Suprapubic skin (tissue), 4 donors: ENCODE measurements at regions not wholly inside any gene's neighbourhood (a gene's known extent, or its start where the extent isn't known, plus 50 kb on each side); places are given as distances from the start of the nearest gene placed in this dataset.
A peak's percentile ranks its signal among the peaks of the same experiment; 100 is the strongest.
"Not testable (repeated sequence)": the region's sequence is repeated elsewhere in the genome, so short reads cannot be mapped to it uniquely, and the experiment has no call there.

Experiments used
- DNase-seq, 2 donors: peaks; one replicate each; pipeline ENCODE4 v3.0.0-alpha.2; 2019; ENCODE audit warnings: low spot score in 2 of 2
- H3K27ac ChIP-seq: fragments of 200-600 bp; sonication (generic); one replicate; pipeline ENCODE4 v1.5.1; 2019
- H3K27me3 ChIP-seq: fragments of 200-600 bp; sonication (generic); one replicate; pipeline ENCODE4 v1.5.1; 2019
- H3K36me3 ChIP-seq: fragments of 200-600 bp; sonication (generic); one replicate; pipeline ENCODE4 v1.5.1; 2019
- H3K4me1 ChIP-seq: fragments of 200-600 bp; sonication (generic); one replicate; pipeline ENCODE4 v1.5.1; 2019
- H3K4me3 ChIP-seq: fragments of 200-600 bp; sonication (generic); one replicate; pipeline ENCODE4 v1.5.1; 2019; ENCODE audit warnings: mild to moderate bottlenecking
- H3K9me3 ChIP-seq: fragments of 200-600 bp; sonication (generic); one replicate; pipeline ENCODE4 v1.5.1; 2019
- EP300 ChIP-seq: sonication (generic); formaldehyde crosslinking; IDR thresholded peaks from one replicate; pipeline ENCODE4 v1.6.1; 2017; ENCODE audit warnings: antibody characterized with exemption
- POLR2A ChIP-seq, 2 donors: fragments of 450-650 bp; IDR thresholded peaks; one replicate each; pipeline ENCODE4 v1.6.1; 2017; ENCODE audit warnings: antibody characterized with exemption in 2 of 2, mild to moderate bottlenecking in 2 of 2, moderate library complexity in 2 of 2
- POLR2AphosphoS5 ChIP-seq, 3 donors: sonication (generic); formaldehyde crosslinking; IDR thresholded peaks; one replicate each; pipeline ENCODE4 v1.6.1; 2017; ENCODE audit warnings: antibody characterized with exemption in 3 of 3
- whole genome bisulfite sequencing: methylation state at CpG from one replicate; pipeline ENCODE4 v1.1.5; 2018; 5-methylcytosine and 5-hydroxymethylcytosine counted together
- TF ChIP-seq, protein P1 (sequence below), 2 donors: fragments of 200-600 bp in 1 of 2; fragments of 450-650 bp in 1 of 2; sonication (generic) in 1 of 2; IDR thresholded peaks; one replicate each; pipeline ENCODE4 v1.5.1; 2016 to 2019; ENCODE audit warnings: antibody characterized with exemption in 2 of 2, mild to moderate bottlenecking in 1 of 2, moderate library complexity in 1 of 2

- Histone ChIP-seq H3K4me3 (no peak overlapping the region), H3K36me3 (no peaks in the 10 kb centered on the region), H3K4me1 (peaks cover 15% of the 10 kb centered on the region), H3K27ac (no peak overlapping the region), H3K27me3 (no peaks in the 10 kb centered on the region), H3K9me3 (no peaks in the 10 kb centered on the region)
- TF ChIP-seq EP300 (no peak), POLR2A (IDR thresholded peaks at IDR 0.05) (no peak), POLR2AphosphoS5 (IDR thresholded peaks at IDR 0.05) (no peak)
- TF ChIP-seq, protein P1, sequence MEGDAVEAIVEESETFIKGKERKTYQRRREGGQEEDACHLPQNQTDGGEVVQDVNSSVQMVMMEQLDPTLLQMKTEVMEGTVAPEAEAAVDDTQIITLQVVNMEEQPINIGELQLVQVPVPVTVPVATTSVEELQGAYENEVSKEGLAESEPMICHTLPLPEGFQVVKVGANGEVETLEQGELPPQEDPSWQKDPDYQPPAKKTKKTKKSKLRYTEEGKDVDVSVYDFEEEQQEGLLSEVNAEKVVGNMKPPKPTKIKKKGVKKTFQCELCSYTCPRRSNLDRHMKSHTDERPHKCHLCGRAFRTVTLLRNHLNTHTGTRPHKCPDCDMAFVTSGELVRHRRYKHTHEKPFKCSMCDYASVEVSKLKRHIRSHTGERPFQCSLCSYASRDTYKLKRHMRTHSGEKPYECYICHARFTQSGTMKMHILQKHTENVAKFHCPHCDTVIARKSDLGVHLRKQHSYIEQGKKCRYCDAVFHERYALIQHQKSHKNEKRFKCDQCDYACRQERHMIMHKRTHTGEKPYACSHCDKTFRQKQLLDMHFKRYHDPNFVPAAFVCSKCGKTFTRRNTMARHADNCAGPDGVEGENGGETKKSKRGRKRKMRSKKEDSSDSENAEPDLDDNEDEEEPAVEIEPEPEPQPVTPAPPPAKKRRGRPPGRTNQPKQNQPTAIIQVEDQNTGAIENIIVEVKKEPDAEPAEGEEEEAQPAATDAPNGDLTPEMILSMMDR (IDR thresholded peaks at IDR 0.05): no peak
- DNase-seq: no peak
- 89% methylated on average over 3 of the region's 3 CpGs for WGBS
Measured at GRCh38 chr3:170690661-170690981, 104.7 kb upstream of the SLC7A14 start.

- Histone ChIP-seq H3K27ac (no peak overlapping the region), H3K27me3 (no peaks in the 10 kb centered on the region), H3K9me3 (no peaks in the 10 kb centered on the region), H3K4me3 (no peak overlapping the region), H3K36me3 (no peaks in the 10 kb centered on the region), H3K4me1 (peaks cover 15% of the 10 kb centered on the region)
- peak in 1 of 2 donors; percentile 81 for DNase-seq
- no peak for TF ChIP-seq EP300
- TF ChIP-seq, protein P1 (IDR thresholded peaks at IDR 0.05): peak; percentile 3 to 52
- WGBS: 66% methylated on average over 13 of the region's 13 CpGs
Measured at GRCh38 chr3:170689893-170690660, 104.2 kb upstream of the SLC7A14 start.

- Histone ChIP-seq H3K4me1 (peaks cover 15% of the 10 kb centered on the region), H3K27me3 (no peaks in the 10 kb centered on the region), H3K27ac (peak overlapping the region; percentile 42), H3K4me3 (no peak overlapping the region), H3K9me3 (no peaks in the 10 kb centered on the region), H3K36me3 (no peaks in the 10 kb centered on the region)
- TF ChIP-seq, protein P1 (IDR thresholded peaks at IDR 0.05): no peak
- TF ChIP-seq POLR2AphosphoS5 (IDR thresholded peaks at IDR 0.05) (no peak), POLR2A (IDR thresholded peaks at IDR 0.05) (no peak), EP300 (no peak)
- no peak for DNase-seq
- 56% methylated on average over 4 of the region's 4 CpGs for WGBS
Measured at GRCh38 chr3:170689296-170689829, 103.5 kb upstream of the SLC7A14 start.

GRCh38 chr3:170688222-170688621, 102.3 kb upstream of the SLC7A14 start:
- H3K4me1 ChIP-seq: peaks cover 15% of the 10 kb centered on the region
- H3K27ac ChIP-seq, H3K4me3 ChIP-seq, H3K27me3 ChIP-seq, H3K36me3 ChIP-seq, H3K9me3 ChIP-seq, DNase-seq: not testable (repeated sequence)
- WGBS: 91% methylated on average over 4 of the region's 4 CpGs

GRCh38 chr3:170680593-170680992, 94.7 kb upstream of the SLC7A14 start:
- TF ChIP-seq EP300 (no peak), POLR2AphosphoS5 (IDR thresholded peaks at IDR 0.05) (no peak), POLR2A (IDR thresholded peaks at IDR 0.05) (no peak)
- TF ChIP-seq, protein P1 (IDR thresholded peaks at IDR 0.05): no peak
- Histone ChIP-seq H3K27ac (no peak overlapping the region), H3K9me3 (no peaks in the 10 kb centered on the region), H3K4me1 (no peaks in the 10 kb centered on the region), H3K27me3 (no peaks in the 10 kb centered on the region), H3K4me3 (no peak overlapping the region), H3K36me3 (no peaks in the 10 kb centered on the region)
- no peak for DNase-seq

GRCh38 chr3:170679190-170679589, 93.3 kb upstream of the SLC7A14 start:
- no peak for TF ChIP-seq EP300
- TF ChIP-seq POLR2A (IDR thresholded peaks at IDR 0.05): no peak
- no peak for TF ChIP-seq POLR2AphosphoS5 (IDR thresholded peaks at IDR 0.05)
- TF ChIP-seq, protein P1 (IDR thresholded peaks at IDR 0.05): no peak
- Histone ChIP-seq H3K4me1 (no peaks in the 10 kb centered on the region), H3K4me3 (no peak overlapping the region), H3K27ac (no peak overlapping the region), H3K27me3 (no peaks in the 10 kb centered on the region), H3K9me3 (no peaks in the 10 kb centered on the region), H3K36me3 (no peaks in the 10 kb centered on the region)
- DNase-seq: no peak
- 85% methylated on average over 3 of the region's 3 CpGs for WGBS
